Thoracic aorta (tissue), 2 donors: ENCODE measurements at regions not wholly inside any gene's neighbourhood (a gene's known extent, or its start where the extent isn't known, plus 50 kb on each side); places are given as distances from the start of the nearest gene placed in this dataset.

ENCODE experiments used
- ATAC-seq: fragments of 150-250 bp; one replicate; pipeline ENCODE4 v1.8.0; 2017; ENCODE audit warnings: low read depth; ENCODE audit not compliant: insufficient number of reproducible peaks, low FRiP score
- DNase-seq: peaks from one replicate; pipeline ENCODE4 v3.0.0-alpha.2; 2020; ENCODE audit warnings: low spot score
- H3K27ac ChIP-seq, 2 donors: fragments of 200-600 bp; sonication (generic); 1 replicate in 1 of 2; 2 replicates in 1 of 2; pipeline ENCODE4 v1.5.1; 2016; ENCODE audit warnings: mild to moderate bottlenecking in 2 of 2, moderate library complexity in 2 of 2
- H3K27me3 ChIP-seq: fragments of 200-600 bp; sonication (generic); replicated peaks from 2 replicates; pipeline ENCODE4 v1.6.0; 2016; ENCODE audit warnings: mild to moderate bottlenecking; ENCODE audit not compliant: insufficient read depth
- H3K36me3 ChIP-seq: fragments of 200-600 bp; sonication (generic); one replicate; pipeline ENCODE4 v1.5.1; 2016
- H3K4me1 ChIP-seq, 2 donors: fragments of 200-600 bp; sonication (generic); 1 replicate in 1 of 2; 2 replicates in 1 of 2; pipeline versions ENCODE4 v1.5.1 to v1.6.0; 2016; ENCODE audit warnings: low read depth in 2 of 2, mild to moderate bottlenecking in 1 of 2; ENCODE audit not compliant: control insufficient read depth in 1 of 2
- H3K4me3 ChIP-seq: fragments of 200-600 bp; sonication (generic); 2 replicates; pipeline ENCODE4 v1.5.1; 2016; ENCODE audit warnings: mild to moderate bottlenecking
- H3K9me3 ChIP-seq: fragments of 200-600 bp; sonication (generic); 2 replicates; pipeline ENCODE4 v1.5.1; 2016
- CTCF ChIP-seq: fragments of 200-600 bp; sonication (generic); IDR thresholded peaks from one replicate; pipeline ENCODE4 v1.5.1; 2019; ENCODE audit warnings: antibody characterized with exemption

GRCh38 chr21:41009398-41010100, 158.4 kb upstream of the BACE2 start:
- Histone ChIP-seq H3K9me3 (no peaks in the 10 kb centered on the region), H3K4me1 (no peaks in the 10 kb centered on the region), H3K36me3 (no peaks in the 10 kb centered on the region), H3K27ac (no peak overlapping the region), H3K4me3 (no peak overlapping the region), H3K27me3 (no peaks in the 10 kb centered on the region)
- no peak for TF ChIP-seq CTCF
- DNase-seq: no peak
- no peak for ATAC-seq

GRCh38 chr21:41010101-41010435, 157.9 kb upstream of the BACE2 start:
- no peaks in the 10 kb centered on the region for H3K9me3 ChIP-seq
- ATAC-seq: no peak
- H3K4me3 ChIP-seq: no peak overlapping the region
- no peak for DNase-seq
- no peaks in the 10 kb centered on the region for H3K27me3 ChIP-seq
- H3K4me1 ChIP-seq: no peaks in the 10 kb centered on the region
- no peaks in the 10 kb centered on the region for H3K36me3 ChIP-seq
- no peak for TF ChIP-seq CTCF
- no peak overlapping the region for H3K27ac ChIP-seq

GRCh38 chr21:41011098-41011731, 156.7 kb upstream of the BACE2 start:
- no peak for ATAC-seq
- H3K27me3 ChIP-seq: no peaks in the 10 kb centered on the region
- H3K4me3 ChIP-seq: no peak overlapping the region
- no peaks in the 10 kb centered on the region for H3K9me3 ChIP-seq
- TF ChIP-seq CTCF: no peak
- no peaks in the 10 kb centered on the region for H3K36me3 ChIP-seq
- no peaks in the 10 kb centered on the region for H3K4me1 ChIP-seq
- no peak for DNase-seq
- no peak overlapping the region for H3K27ac ChIP-seq

GRCh38 chr21:41011951-41012366, 156.0 kb upstream of the BACE2 start:
- no peak for ATAC-seq
- no peak for TF ChIP-seq CTCF
- H3K27me3 ChIP-seq: no peaks in the 10 kb centered on the region
- H3K27ac ChIP-seq: no peak overlapping the region
- H3K36me3 ChIP-seq: no peaks in the 10 kb centered on the region
- no peaks in the 10 kb centered on the region for H3K4me1 ChIP-seq
- no peaks in the 10 kb centered on the region for H3K9me3 ChIP-seq
- no peak for DNase-seq
- H3K4me3 ChIP-seq: no peak overlapping the region

- no peaks in the 10 kb centered on the region for H3K36me3 ChIP-seq
- TF ChIP-seq CTCF: no peak
- no peak for ATAC-seq
- no peaks in the 10 kb centered on the region for H3K27me3 ChIP-seq
- H3K4me1 ChIP-seq: no peaks in the 10 kb centered on the region
- H3K9me3 ChIP-seq: no peaks in the 10 kb centered on the region
- H3K27ac ChIP-seq: no peak overlapping the region
- no peak for DNase-seq
- no peak overlapping the region for H3K4me3 ChIP-seq
These were observed 155.5 kb upstream of the BACE2 start for GRCh38 chr21:41012425-41012824.
